H1 (cell line): ENCODE measurements at regions not wholly inside any gene's neighbourhood (a gene's known extent, or its start where the extent isn't known, plus 50 kb on each side); places are given as distances from the start of the nearest gene placed in this dataset.

ENCODE experiments used
- CTCF ChIA-PET: fragments of 300-600 bp; sonication (Branson Sonifier 250); formaldehyde crosslinking; loops from one replicate; lab custom pipeline; 2021; ENCODE audit not compliant: partially characterized antibody; lab: Charles Lee
- POLR2A ChIA-PET: fragments of 300-600 bp; sonication (Branson Sonifier 250); formaldehyde crosslinking; loops from one replicate; lab custom pipeline; 2021; ENCODE audit warnings: inconsistent platforms; ENCODE audit not compliant: partially characterized antibody; lab: Charles Lee
- DNase-seq, 2 experiments: peaks; one replicate each; pipeline versions ENCODE4 v3.0.0 to v3.0.0-alpha.2; 2010 to 2022; ENCODE audit warnings: low spot score in 2 of 2, low read depth in 1 of 2, mixed read lengths in 1 of 2
- FAIRE-seq: peaks from 2 replicates; lab custom pipeline; 2011; peaks lifted over from hg19 to GRCh38; lab: Jason Lieb, UNC
- H2AFZ ChIP-seq: 2 replicates; pipeline ENCODE4 v1.8.1; 2012; ENCODE audit warnings: low read length, inconsistent platforms
- H2AK5ac ChIP-seq: 2 replicates; pipeline ENCODE4 v1.6.1; 2013; ENCODE audit warnings: low read depth, low read length
- H2BK120ac ChIP-seq: replicated peaks from 2 replicates; pipeline ENCODE3; 2013; ENCODE audit warnings: low read depth, low read length, inconsistent platforms
- H2BK12ac ChIP-seq: 2 replicates; pipeline ENCODE4 v1.6.1; 2013; ENCODE audit warnings: low read depth, low read length
- H2BK15ac ChIP-seq: 2 replicates; pipeline ENCODE4 v1.6.1; 2013; ENCODE audit warnings: low read length
- H2BK20ac ChIP-seq: 2 replicates; pipeline ENCODE4 v1.6.1; 2013; ENCODE audit warnings: low read length
- H2BK5ac ChIP-seq: 2 replicates; pipeline ENCODE4 v1.6.1; 2013; ENCODE audit warnings: low read depth, low read length
- H3K14ac ChIP-seq: 2 replicates; pipeline ENCODE4 v1.6.1; 2013; ENCODE audit warnings: inconsistent platforms; ENCODE audit not compliant: insufficient read length
- H3K18ac ChIP-seq: 2 replicates; pipeline ENCODE4 v1.6.1; 2013; ENCODE audit warnings: low read length; ENCODE audit errors: extremely low read depth
- H3K23ac ChIP-seq: 2 replicates; pipeline ENCODE4 v1.6.1; 2013; ENCODE audit warnings: inconsistent platforms; ENCODE audit not compliant: insufficient read length
- H3K23me2 ChIP-seq: 2 replicates; pipeline ENCODE4 v1.6.1; 2013; ENCODE audit warnings: low read depth, low read length
- H3K27ac ChIP-seq: 2 replicates; pipeline ENCODE4 v1.6.1; 2011; ENCODE audit warnings: low read depth, low read length, inconsistent platforms
- H3K27me3 ChIP-seq, 4 experiments: replicated peaks in 1 of 4; 1 replicate in 1 of 4; 2 replicates in 3 of 4; pipeline versions ENCODE4 v1.6.1 to v1.8.1; 2011 to 2013; ENCODE audit warnings: low read length in 3 of 4, mild to moderate bottlenecking in 3 of 4, inconsistent platforms in 2 of 4, mixed read lengths in 2 of 4, moderate library complexity in 1 of 4; ENCODE audit not compliant: control insufficient read depth in 3 of 4, insufficient read depth in 3 of 4; ENCODE audit errors: extremely low read depth in 1 of 4
- H3K36me3 ChIP-seq, 4 experiments: 2 replicates each; pipeline versions ENCODE4 v1.6.1 to v1.8.1; 2011 to 2013; ENCODE audit warnings: mild to moderate bottlenecking in 4 of 4, low read length in 3 of 4, moderate library complexity in 2 of 4, control low read depth in 1 of 4, inconsistent platforms in 1 of 4; ENCODE audit not compliant: insufficient read depth in 4 of 4, control insufficient read depth in 2 of 4
- H3K4ac ChIP-seq: replicated peaks from 2 replicates; pipeline ENCODE3; 2013; ENCODE audit warnings: low read length, low read depth, mixed read lengths, inconsistent platforms; ENCODE audit not compliant: insufficient read length
- H3K4me1 ChIP-seq, 4 experiments: replicated peaks in 1 of 4; 1 replicate in 1 of 4; 2 replicates in 3 of 4; pipeline versions ENCODE4 v1.6.1 to v1.8.1; 2011 to 2013; ENCODE audit warnings: low read length in 3 of 4, inconsistent platforms in 2 of 4, mixed read lengths in 1 of 4; ENCODE audit not compliant: insufficient read depth in 4 of 4, control insufficient read depth in 3 of 4
- H3K4me2 ChIP-seq, 2 experiments: 2 replicates each; pipeline versions ENCODE4 v1.6.1 to v1.8.1; 2011 to 2013; ENCODE audit warnings: low read depth in 2 of 2, low read length in 2 of 2, control low read depth in 1 of 2, inconsistent platforms in 1 of 2, mild to moderate bottlenecking in 1 of 2; ENCODE audit not compliant: insufficient read depth in 1 of 2
- H3K4me3 ChIP-seq, 4 experiments: fragments of 200-600, 300-600 bp in 1 of 4; sonication (generic), shearing (Covaris generic), sonication (Bioruptor Twin) in 1 of 4; 2 replicates each; pipeline versions ENCODE4 v1.5.1 to v1.8.1; 2011 to 2016; ENCODE audit warnings: low read length in 4 of 4, low read depth in 3 of 4, control low read depth in 2 of 4, inconsistent platforms in 2 of 4, mild to moderate bottlenecking in 2 of 4, mixed read lengths in 1 of 4, moderate library complexity in 1 of 4; ENCODE audit not compliant: insufficient read depth in 2 of 4; ENCODE audit errors: extremely low read depth in 1 of 4
- H3K56ac ChIP-seq: replicated peaks from 2 replicates; pipeline ENCODE3; 2013; ENCODE audit warnings: low read depth, mild to moderate bottlenecking, mixed read lengths, low read length, inconsistent platforms; ENCODE audit not compliant: insufficient read length
- H3K79me1 ChIP-seq: 2 replicates; pipeline ENCODE4 v1.6.1; 2013; ENCODE audit warnings: low read depth, low read length, control low read depth
- H3K79me2 ChIP-seq, 2 experiments: 2 replicates each; pipeline versions ENCODE4 v1.6.1 to v1.8.1; 2012 to 2013; ENCODE audit warnings: low read length in 2 of 2, mild to moderate bottlenecking in 2 of 2, inconsistent platforms in 1 of 2; ENCODE audit not compliant: insufficient read depth in 2 of 2, control insufficient read depth in 1 of 2
- H3K9ac ChIP-seq, 4 experiments: replicated peaks in 1 of 4; 1 replicate in 1 of 4; 2 replicates in 3 of 4; pipeline versions ENCODE4 v1.6.1 to v1.8.1; 2011 to 2013; ENCODE audit warnings: low read depth in 3 of 4, low read length in 3 of 4, control low read depth in 2 of 4, mild to moderate bottlenecking in 2 of 4, moderate library complexity in 2 of 4, inconsistent platforms in 1 of 4; ENCODE audit errors: extremely low read depth in 1 of 4
- H3K9me3 ChIP-seq, 2 experiments: 2 replicates each; pipeline versions ENCODE4 v1.6.1 to v1.8.1; 2012 to 2013; ENCODE audit warnings: mild to moderate bottlenecking in 2 of 2, moderate library complexity in 2 of 2, control low read depth in 1 of 2, inconsistent platforms in 1 of 2, low read depth in 1 of 2, low read length in 1 of 2, mixed read lengths in 1 of 2; ENCODE audit not compliant: insufficient read depth in 2 of 2
- H4K20me1 ChIP-seq, 2 experiments: replicated peaks in 1 of 2; 2 replicates each; pipeline versions ENCODE3 to v1.8.1; 2011 to 2013; ENCODE audit warnings: inconsistent platforms in 2 of 2, low read length in 2 of 2, mild to moderate bottlenecking in 1 of 2; ENCODE audit not compliant: insufficient read depth in 2 of 2, control insufficient read depth in 1 of 2
- H4K5ac ChIP-seq: 2 replicates; pipeline ENCODE4 v1.6.1; 2013; ENCODE audit warnings: low read length, low read depth, mixed read lengths, inconsistent platforms; ENCODE audit not compliant: insufficient read length
- H4K8ac ChIP-seq: 2 replicates; pipeline ENCODE4 v1.8.0; 2013; ENCODE audit warnings: mild to moderate bottlenecking, moderate library complexity, low read length, inconsistent platforms; ENCODE audit not compliant: insufficient read depth; ENCODE audit errors: extremely low read depth
- H4K91ac ChIP-seq: replicated peaks from 2 replicates; pipeline ENCODE3; 2013; ENCODE audit warnings: low read length, mixed read lengths, inconsistent platforms; ENCODE audit not compliant: insufficient read length
- CBX8 ChIP-seq: fragments of 300-800, 300-1000 bp; sonication (generic); IDR thresholded peaks from 2 replicates; pipeline ENCODE4 v1.7.1; 2016; ENCODE audit warnings: low read depth, low read length, borderline replicate concordance
- E2F6 ChIP-seq: IDR thresholded peaks from 2 replicates; pipeline ENCODE4 v1.6.1; 2012; ENCODE audit warnings: inconsistent platforms
- KDM1A ChIP-seq: fragments of 200-600, 300-600 bp; sonication (generic); IDR thresholded peaks from 2 replicates; pipeline ENCODE4 v1.7.1; 2016; ENCODE audit warnings: mild to moderate bottlenecking, low read length, borderline replicate concordance
- MAFK ChIP-seq: IDR thresholded peaks from 2 replicates; pipeline ENCODE4 v1.6.1; 2012; ENCODE audit warnings: low read depth, mild to moderate bottlenecking, improper control_type of control experiment, low read length
- RAD21 ChIP-seq, 2 experiments: IDR thresholded peaks in 1 of 2; conservative IDR thresholded peaks in 1 of 2; 2 replicates each; pipeline ENCODE4 v1.6.1; 2011; ENCODE audit warnings: low read depth in 2 of 2, low read length in 2 of 2, improper control_type of control experiment in 1 of 2, inconsistent platforms in 1 of 2, mild to moderate bottlenecking in 1 of 2, moderate library complexity in 1 of 2
- RBBP5 ChIP-seq: IDR thresholded peaks from 2 replicates; pipeline ENCODE4 v1.7.1; 2012; ENCODE audit warnings: low read depth, mild to moderate bottlenecking, inconsistent platforms, low read length, moderate library complexity, borderline replicate concordance
- RFX5 ChIP-seq: IDR thresholded peaks from 2 replicates; pipeline ENCODE4 v1.6.1; 2011; ENCODE audit warnings: low read depth, low read length, improper control_type of control experiment, borderline replicate concordance
- TBP ChIP-seq: IDR thresholded peaks from 2 replicates; pipeline ENCODE4 v1.6.1; 2011; ENCODE audit warnings: low read depth, low read length, improper control_type of control experiment
- WGBS, 2 experiments: shearing (Covaris generic) in 1 of 2; methylation state at CpG; one replicate each; pipeline versions ENCODE4 v1.1.6 to v1.1.7; 2013 to 2015; ENCODE audit warnings: low lambda C conversion rate in 2 of 2, mixed read lengths in 2 of 2, inconsistent platforms in 1 of 2, low coverage in 1 of 2, missing lambda C conversion rate in 1 of 2; ENCODE audit not compliant: insufficient replicate concordance in 2 of 2, insufficient coverage in 1 of 2, insufficient read length in 1 of 2; ENCODE audit errors: extremely low coverage in 1 of 2, missing lambda C conversion rate in 1 of 2; 5-methylcytosine and 5-hydroxymethylcytosine counted together

- H2BK120ac ChIP-seq = no peak overlapping the region
- H3K36me3 ChIP-seq = no peaks in the 10 kb centered on the region
- H3K18ac ChIP-seq = no peak overlapping the region
- H3K23ac ChIP-seq = no peak overlapping the region
- H3K14ac ChIP-seq = no peak overlapping the region
- H3K4ac ChIP-seq = no peak overlapping the region
- DNase-seq = no peak
- no peaks in the 10 kb centered on the region for H4K20me1 ChIP-seq
- no peak overlapping the region for H3K9ac ChIP-seq
- H3K27ac ChIP-seq = no peak overlapping the region
- H4K8ac ChIP-seq = no peak overlapping the region
- no peaks in the 10 kb centered on the region for H3K79me1 ChIP-seq
- no peaks in the 10 kb centered on the region for H3K23me2 ChIP-seq
- H3K27me3 ChIP-seq = no peaks in the 10 kb centered on the region
- H3K79me2 ChIP-seq = no peaks in the 10 kb centered on the region
- CTCF ChIA-PET = interaction anchor here (3.0 kb wide), 1 partner anchor 51 kb away, joined by 7 read pairs; no protein-coding TSS in a partner anchor
- no peak overlapping the region for H2BK12ac ChIP-seq
- H3K56ac ChIP-seq = no peak overlapping the region
- TF ChIP-seq MAFK = no peak
- no peak for TF ChIP-seq KDM1A
- TF ChIP-seq RAD21 (IDR thresholded peaks at IDR 0.05 in 1 of 2, conservative IDR thresholded peaks at IDR 0.05 in 1 of 2; ENCODE audit: low read depth in 2 of 2, low read length in 2 of 2) = no peak
- no peak for TF ChIP-seq RBBP5
- no peak for TF ChIP-seq E2F6
- no peak for TF ChIP-seq CBX8
- TF ChIP-seq TBP = no peak
- no peak for TF ChIP-seq RFX5
- TF ChIP-seq, all 59 proteins: peak for 0
- Histone ChIP-seq H4K5ac (no peak overlapping the region), H2BK15ac (no peak overlapping the region), H3K9me3 (no peaks in the 10 kb centered on the region), H3K4me1 (no peaks in the 10 kb centered on the region), H2AFZ (no peak overlapping the region), H2BK5ac (no peak overlapping the region), H2BK20ac (no peak overlapping the region), H3K4me2 (no peak overlapping the region), H4K91ac (no peak overlapping the region), H2AK5ac (no peak overlapping the region), H3K4me3 (no peak overlapping the region)
- POLR2A ChIA-PET = no interaction called here
- 94% methylated on average over 1 of the region's 1 CpG; no CpG with 5 or more reads in 1 of the 2 experiments for WGBS, 2 experiments
- no peak for FAIRE-seq
Measured at GRCh38 chr16:51869176-51869575, 677.8 kb downstream of the TOX3 start.
